HG03460 (cell line): ENCODE measurements at regions not wholly inside any gene's neighbourhood (a gene's known extent, or its start where the extent isn't known, plus 50 kb on each side); places are given as distances from the start of the nearest gene placed in this dataset.
"Not testable (repeated sequence)": the region's sequence is repeated elsewhere in the genome, so short reads cannot be mapped to it uniquely, and the experiment has no call there.

Experiments used
- ATAC-seq: cut with Tn5 transposase; IDR thresholded peaks from one replicate; pipeline ENCODE4 v1.9.1; 2021; ENCODE audit not compliant: unreplicated experiment

DNA sequence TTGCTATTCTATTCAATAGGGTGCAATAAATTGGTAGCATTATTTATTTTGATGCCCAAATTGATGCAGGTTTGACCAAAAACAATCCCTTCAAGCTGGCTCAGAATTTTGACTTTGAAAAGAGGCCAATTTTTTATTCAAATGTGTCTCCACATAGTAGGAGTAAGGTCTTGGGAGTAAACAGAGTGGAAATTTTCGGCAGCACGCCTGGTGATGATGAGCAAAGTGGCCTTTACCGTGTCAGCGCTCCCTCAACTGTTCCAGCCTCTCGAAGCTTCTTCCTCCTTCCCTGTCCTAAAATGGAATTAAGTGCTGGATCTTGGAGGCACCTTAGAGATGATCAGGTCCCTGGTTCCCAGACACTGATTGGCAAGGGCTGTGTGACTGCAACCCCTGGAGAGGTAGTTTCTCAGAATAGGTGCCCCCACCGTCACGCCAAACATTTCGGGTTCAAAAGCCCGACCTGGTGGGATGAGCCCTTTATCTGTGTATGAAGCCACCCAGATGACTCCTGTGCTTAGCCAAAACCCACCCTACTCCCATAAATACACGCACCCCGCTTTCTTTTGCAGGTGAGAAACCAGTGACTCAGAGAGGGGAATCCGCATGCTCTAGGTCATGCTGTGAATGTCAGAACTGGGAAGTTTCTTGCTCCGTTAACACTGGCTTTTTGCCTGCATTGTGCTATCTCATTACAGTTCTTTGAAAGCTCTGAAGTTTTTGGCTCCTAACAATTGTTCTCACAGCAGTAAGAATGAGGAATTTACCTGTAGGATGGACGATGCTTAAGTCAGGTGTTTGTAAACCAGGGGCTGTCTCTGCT, 89.1 kb downstream of the CRYGS start:
- no peak for ATAC-seq

DNA sequence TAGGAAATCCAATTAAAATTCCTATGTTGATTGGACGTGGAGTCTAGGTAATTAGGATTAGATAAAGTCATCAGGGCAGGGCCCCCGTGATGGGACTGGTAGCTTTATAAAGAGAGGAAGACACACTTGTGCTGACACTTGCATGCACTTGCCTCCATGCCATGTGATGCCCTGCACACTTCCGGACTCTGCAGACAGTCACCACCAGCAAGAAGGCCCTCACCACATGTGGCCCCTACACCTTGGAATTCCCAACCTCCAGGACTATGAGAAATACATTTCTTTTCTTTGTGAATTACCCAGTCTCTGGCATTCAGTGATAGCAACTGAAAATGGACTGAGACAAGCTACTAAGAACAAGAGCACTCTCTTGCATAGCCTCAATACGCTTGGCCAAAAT, 90.6 kb downstream of the CRYGS start:
- ATAC-seq = no peak

DNA sequence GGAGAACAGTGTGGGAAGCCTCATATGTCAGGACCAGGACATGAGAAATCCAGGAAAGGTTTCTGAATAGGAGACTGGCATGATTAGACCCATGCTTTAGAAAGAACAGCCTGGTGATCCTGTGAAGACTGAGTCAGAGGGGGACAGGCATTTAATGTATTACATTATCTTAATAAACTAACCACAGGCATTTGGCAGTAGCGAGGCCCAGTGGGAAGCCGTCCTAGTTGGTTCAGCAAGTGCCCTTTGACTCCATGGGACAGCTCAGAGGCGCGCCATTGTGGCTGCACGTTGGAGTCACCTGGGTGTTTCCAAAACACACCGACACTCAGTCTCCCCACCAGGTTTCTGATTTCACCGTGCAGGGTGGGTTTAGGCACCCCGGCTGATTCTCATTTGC, 90.5 kb upstream of the DGKG start:
- no peak for ATAC-seq

DNA sequence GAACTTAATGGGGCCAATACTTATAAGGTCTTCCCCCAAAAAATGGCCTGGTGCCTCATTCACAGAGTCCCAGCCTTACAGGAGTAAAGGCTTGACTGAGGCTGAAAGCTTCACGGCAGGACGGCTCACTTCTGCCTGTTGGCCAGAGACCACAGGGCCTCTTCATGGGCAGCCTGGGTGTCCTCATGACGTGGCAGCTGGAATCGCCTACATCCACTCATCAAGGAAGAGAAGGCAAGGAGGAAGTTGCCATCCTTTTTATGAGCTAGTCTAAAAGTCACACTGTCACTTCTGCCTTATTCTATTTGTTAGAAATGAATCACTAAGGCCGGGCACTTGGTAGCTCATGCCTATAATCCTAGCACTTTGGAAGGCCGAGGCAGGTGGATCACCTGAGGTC, 89.3 kb upstream of the DGKG start:
- no peak for ATAC-seq

DNA sequence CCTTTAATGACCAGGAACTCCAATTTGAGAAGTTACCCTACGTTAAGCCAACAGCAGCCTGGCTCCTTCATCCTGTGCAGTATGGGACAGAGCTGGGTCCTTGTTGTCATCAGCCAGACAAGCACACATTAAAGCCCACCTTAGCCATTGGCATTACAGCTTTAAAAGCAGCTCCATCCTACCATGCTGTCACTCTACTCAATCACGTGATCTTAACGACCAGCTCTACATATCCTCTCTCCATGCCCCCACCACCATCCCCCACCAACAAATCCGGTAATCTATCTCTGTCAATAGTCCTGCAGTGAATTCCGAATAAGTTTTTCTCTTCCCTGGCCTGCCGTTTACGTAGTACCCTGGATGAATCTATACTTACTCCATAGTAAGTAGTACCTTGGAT, 82.9 kb upstream of the DGKG start:
- no peak for ATAC-seq

DNA sequence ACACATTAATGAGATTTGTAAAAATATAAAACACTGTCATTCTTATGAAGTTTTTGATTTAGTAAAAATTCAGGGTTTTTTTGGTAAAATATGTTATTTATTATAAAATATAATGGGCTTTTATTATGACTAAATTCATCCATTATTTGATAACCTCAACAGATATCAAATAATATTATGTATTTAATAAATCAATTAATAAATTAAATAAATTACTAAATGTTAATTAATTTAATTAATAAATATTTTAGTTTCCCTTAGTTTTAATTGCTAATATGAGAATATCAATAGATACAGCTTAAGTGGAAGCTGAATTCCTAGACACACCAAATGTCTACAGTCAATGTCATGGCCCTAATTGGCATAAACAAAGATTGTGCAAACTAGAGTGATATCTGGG, 82.3 kb upstream of the DGKG start:
- ATAC-seq = no peak

DNA sequence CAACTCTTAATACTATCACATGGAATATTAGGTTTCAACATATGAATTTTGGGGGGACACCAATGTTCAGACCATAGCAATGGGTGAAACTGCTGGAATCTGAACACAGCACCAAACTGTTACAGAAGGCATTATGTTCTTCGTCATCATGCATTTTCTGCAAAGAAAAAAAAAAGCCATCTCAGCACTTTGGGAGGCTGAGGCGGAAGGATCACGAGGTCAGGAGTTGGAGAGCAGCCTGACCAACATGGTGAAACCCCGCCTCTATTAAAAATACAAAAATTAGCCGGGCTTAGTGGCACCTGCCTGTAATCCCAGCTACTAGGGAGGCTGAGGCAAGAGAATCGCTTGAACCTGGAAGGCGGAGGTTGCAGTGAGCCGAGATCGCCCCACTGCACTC, 80.9 kb upstream of the DGKG start:
- ATAC-seq = not testable (repeated sequence)

DNA sequence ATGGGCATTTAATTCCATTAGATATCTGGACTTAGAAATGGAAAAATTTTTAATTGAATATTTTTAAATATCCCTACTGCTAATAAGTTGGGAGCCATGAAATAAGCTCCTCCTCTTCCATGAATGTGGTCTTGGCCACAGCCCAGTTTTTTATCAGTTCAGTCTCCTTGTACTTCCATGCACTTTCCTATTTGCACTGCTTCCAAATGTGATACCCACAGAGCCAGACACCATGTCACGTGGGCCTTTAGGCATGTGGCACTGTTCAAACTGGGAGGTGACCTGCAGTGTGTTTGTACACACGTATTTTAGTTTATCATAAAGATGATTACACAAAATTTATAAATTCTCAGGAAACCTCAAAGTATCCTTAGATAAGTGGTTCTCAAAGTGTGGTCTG, 80.1 kb upstream of the DGKG start:
- ATAC-seq = no peak

DNA sequence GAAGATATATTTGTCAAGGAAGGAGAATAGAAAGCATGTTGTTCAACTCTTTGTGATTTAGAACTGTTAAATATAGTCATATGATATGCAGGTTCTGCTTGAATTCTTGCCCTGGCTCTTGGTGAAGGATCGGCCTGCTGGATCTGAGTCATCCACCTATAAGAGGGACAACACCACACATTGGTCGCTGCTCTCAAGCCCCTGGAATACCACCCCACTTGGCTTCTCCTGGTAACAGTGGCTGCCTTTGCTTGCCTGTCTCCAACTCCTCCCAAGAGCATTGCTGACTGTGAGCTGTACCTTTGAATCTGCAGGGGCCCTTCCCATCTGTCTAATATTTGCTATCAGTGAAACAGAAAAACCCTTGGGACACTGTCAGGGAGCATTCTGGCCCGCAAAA, 78.9 kb upstream of the DGKG start:
- ATAC-seq = no peak

DNA sequence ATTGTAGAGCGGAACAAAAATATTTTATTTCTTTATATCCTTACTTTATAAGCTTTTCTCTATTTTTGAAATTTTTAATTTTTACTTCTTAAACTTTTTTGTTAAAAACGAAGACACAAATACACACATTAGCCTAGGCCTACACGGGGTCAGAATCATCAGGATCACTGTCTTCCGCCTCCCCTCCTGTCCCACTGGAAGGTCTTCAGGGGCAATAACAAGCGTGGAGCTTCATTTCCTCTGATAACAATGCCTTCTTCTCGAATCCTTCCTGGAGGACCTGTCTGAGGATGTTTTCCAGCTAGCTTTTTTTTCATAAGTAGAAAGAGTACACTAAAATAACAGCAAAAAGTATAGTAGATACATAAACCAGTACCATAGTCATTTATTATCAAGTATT, 77.7 kb upstream of the DGKG start:
- no peak for ATAC-seq

DNA sequence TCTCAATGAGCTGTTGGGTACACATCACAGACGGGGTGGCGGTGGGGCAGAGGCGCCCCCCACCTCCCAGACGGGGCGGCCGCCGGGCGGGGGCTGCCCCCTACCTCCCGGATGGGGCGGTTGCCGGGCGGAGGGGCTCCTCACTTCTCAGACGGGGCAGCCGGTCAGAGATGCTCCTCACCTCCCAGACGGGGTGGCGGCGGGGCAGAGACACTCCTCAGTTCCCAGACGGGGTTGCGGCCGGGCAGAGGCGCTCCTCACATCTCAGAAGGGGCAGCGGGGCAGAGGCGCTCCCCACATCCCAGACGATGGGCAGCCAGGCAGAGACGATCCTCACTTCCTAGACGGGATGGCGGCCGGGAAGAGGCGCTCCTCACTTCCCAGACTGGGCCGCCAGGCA, 73.3 kb upstream of the DGKG start:
- ATAC-seq = not testable (repeated sequence)

DNA sequence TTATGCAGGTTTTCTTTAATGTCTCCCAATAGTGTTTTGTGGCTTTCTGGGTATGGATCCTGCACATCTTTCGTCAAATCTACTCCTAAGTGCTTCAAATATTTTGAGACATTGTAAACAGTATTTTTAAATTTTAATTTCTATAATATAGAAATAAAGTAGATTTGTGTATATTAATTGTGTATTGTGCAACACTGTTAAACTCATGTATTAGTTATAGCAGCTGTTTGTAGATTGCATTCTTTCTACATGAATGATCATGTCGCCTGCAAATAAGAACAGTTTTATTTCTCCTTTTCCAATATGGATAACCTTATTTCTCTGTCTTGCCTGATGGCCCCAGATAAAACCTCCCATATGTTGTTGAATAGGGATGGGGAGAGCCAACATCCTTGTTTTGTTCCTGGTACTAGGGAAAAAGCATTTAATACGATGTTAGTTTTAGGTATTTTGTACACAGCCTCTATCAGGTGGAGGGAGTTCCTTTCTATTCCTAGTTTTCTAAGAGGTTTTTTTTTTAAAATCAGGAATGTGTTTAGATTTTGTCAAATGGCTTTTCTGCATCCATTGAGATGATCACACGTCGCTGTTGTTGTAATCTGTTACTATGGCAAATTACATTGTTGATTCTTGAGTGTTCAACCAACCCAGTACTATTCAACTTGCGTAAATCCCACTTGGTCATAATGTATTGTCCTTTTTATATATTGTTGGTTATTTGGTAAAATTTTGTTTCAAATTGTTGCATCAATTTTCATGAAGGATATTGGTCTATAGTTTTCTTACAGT, 71.1 kb upstream of the DGKG start:
- no peak for ATAC-seq

DNA sequence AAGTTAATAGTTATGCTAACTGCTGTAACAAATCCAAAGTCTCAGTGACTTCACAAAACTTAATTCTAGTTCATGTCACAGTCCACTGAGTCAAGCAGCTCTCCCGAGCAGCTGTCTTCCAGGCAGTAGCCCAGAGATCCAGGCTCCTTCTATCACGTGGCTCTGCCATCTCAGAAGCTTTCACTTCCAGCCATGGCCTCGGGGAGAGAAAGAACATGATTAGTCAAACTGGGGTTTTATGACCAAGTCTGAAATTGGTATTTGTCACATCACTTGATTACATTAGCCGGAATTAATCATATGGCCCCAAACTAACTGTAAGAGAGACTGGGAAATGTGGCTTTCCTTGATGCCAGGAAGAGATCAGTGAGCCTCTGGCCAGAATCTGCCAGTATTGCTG, 70.2 kb upstream of the DGKG start:
- ATAC-seq = no peak

DNA sequence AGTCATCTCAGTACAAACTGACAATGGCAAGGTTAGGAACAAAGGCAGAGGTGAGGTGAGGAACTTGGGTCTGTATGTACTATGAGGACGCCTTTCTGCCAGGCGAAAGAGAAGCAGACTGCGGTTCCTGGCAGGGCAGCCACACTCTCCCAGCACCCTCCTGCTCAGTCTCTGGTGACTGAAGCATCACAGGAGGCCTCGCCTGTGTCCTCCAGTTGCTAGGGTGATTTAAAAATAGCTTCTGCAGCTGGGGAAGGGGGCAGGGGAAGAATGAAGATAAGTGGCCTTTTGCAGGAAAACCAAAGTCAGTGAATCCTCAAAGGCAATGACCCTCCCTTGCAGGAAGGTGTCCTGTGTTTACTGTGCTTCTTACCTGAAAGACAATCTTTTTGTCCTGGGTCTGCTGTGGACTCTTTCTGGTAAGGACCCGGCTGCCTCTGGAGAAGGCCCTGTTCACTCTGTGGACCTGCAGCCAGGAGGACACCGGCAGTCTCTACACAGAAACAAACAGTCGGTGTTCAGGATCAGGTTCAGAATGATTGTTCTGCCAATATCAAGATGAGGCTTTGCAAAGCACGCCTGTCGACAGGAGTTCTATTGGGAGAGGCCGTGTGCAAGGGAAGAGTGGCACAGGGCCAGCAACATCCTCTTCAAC, 65.7 kb upstream of the DGKG start:
- ATAC-seq = no peak

DNA sequence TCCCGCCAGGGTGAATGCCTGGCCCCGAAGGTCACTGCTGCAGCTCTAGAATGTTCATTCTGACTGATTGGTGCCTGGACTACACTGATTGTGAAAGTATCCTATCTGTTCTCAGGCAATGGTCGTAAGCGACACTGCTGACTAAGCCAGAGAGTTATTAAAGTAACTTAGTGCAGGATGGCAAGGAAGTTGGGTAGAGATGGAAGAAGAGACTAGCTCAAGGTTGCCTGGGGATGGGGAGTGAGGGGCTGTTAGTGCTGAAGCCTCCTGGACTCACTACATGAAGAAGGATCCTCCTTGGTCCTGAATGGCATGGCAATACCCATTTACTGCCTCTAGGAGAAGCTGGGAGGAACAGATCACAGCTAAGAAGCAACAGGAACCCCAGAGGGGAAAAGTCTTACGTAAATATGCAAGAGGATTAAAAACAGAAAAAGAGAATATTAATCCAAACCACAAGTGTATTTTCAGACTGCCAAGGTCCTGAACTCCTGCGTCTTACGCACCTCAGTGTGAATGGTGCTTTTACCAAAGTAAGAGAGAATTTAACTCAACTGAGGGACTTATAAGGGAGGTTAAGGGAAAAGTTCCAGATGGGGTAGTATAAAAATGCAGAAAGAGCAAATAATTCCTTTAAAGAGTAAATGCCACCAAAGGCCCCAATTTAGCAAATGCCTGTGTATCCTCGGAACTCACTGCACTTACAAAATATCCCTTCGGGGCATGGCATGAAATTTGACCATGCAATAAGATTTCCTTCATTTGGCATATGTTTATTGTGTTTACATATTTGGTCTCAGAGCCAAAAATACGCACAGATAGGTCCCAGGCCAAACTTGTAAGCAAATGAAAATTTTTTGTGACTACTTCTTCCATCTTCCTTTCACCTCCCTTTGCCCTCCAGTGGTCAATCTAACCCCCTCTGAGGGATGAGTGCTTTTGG, 64.0 kb upstream of the DGKG start:
- no peak for ATAC-seq

DNA sequence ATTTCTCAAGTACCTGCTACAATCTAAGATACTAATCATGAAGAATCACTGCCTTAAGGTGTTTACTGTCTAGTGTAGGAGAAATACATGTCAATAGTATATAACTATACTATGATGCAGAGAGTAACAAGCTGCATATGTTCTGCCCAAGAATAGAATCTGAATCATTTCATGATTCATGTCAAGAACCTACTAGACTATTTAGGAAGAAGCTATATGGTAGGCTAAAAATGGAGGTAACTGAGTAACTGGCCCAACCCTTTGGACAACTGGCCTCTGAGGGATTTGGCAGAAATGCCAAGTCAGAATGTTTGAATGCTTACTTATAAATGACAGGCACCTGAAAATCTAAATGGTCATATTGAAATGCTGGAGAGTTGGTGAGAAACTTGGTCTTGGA, 59.9 kb upstream of the DGKG start:
- ATAC-seq = no peak

DNA sequence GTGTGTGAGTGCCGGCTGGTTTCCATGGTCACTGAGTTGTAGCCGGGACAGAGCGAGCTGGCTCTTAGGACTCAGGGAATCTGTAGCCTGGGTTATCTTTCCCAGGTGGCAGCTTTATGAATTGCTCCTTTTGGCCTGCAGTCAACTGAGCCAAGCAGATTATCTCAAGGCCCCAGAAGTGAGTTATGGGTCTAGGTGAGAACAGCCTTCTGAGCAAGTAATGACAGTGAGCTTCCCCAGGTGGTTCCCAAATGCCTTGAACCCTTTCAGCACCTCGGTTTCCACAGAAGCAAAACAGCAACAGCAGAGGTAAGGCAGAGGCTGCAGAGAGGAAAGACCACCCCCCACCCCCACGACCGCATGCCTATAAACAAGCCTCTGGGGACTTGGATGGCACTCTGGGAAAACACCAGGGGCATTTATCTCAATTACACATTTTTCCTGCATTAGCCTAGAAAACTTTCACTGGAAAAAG, 56.7 kb upstream of the DGKG start:
- no peak for ATAC-seq

DNA sequence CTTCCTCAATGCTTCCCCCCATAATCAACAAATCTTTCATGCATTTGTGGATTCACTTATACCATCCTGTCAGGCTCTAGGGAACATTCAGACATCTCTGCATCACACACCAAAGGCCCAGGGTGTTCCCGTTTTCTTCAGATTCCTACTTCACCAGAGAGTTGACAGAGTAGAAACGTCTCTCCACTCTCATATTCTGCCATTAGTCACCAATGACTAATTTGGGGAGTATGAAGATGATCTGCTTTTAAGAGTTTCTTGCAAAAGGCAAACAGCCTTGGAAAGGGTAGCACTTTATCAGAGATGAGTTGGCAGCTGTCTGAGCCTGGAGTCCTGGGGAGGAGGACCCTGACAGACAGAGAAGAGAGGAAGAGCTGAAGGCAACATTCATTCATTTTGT, 55.8 kb upstream of the DGKG start:
- no peak for ATAC-seq

DNA sequence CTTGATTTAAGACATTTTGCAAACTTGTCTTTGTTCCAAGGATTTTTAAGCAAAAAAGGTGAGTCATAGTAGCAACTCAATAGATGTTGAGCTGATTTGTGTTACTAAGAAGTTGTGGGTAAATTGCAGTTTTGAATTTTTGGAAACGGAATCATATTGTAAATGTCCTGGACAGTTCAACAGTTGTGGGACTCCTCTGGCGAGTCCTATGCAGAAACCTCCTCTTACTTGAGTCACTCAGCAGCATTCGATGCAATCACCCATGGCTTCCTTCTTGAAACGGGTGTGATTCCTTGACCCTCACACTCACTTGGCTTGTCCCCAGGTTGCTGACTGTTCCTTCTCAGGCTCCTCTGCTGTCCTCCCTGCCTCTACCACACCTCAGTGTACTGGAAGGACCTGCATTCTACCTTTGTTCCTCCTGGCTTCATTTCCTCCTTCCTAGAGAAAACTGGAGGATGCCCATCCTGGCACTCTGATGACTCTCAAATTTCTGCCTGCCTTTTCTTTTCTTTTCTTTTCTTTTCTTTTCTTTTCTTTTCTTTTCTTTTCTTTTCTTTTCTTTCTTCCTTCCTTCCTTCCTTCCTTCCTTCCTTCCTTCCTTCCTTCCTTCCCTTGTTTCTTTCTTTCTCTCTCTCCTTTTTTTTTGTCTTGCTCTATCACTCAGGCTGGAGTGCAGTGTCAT, 52.8 kb upstream of the DGKG start:
- no peak for ATAC-seq
